GM19395 (cell line): ENCODE measurements at regions not wholly inside any gene's neighbourhood (a gene's known extent, or its start where the extent isn't known, plus 50 kb on each side); places are given as distances from the start of the nearest gene placed in this dataset.

Source experiments
- ATAC-seq: cut with Tn5 transposase; IDR thresholded peaks from one replicate; pipeline ENCODE4 v1.9.1; 2021; ENCODE audit warnings: mild to moderate bottlenecking, moderate library complexity; ENCODE audit not compliant: unreplicated experiment

- ATAC-seq, result no peak
These were observed 449.9 kb downstream of the KLF12 start for GRCh38 chr13:73684286-73684685.

GRCh38 chr13:73683746-73684145 lies 450.5 kb downstream of the KLF12 start:
- no peak for ATAC-seq

GRCh38 chr13:73681779-73682178 lies 452.4 kb downstream of the KLF12 start:
- ATAC-seq, result no peak

- ATAC-seq, result no peak
These were observed 453.2 kb downstream of the KLF12 start for GRCh38 chr13:73681015-73681414.

- ATAC-seq, result no peak
These were observed 457.1 kb downstream of the KLF12 start for GRCh38 chr13:73677048-73677601.

GRCh38 chr13:73676550-73677047 lies 457.6 kb downstream of the KLF12 start:
- ATAC-seq, result no peak

- ATAC-seq, result no peak
These were observed 458.4 kb downstream of the KLF12 start for GRCh38 chr13:73675821-73676220.

GRCh38 chr13:73674570-73674969 lies 459.6 kb downstream of the KLF12 start:
- ATAC-seq, result no peak

- no peak for ATAC-seq
These were observed 460.3 kb downstream of the KLF12 start for GRCh38 chr13:73673931-73674330.

GRCh38 chr13:73672492-73672891 lies 461.7 kb downstream of the KLF12 start:
- ATAC-seq, result no peak

- no peak for ATAC-seq
These were observed 462.5 kb downstream of the KLF12 start for GRCh38 chr13:73671732-73672131.

- ATAC-seq, result no peak
These were observed 463.2 kb downstream of the KLF12 start for GRCh38 chr13:73671011-73671410.

- no peak for ATAC-seq
These were observed 466.4 kb downstream of the KLF12 start for GRCh38 chr13:73667756-73668155.

GRCh38 chr13:73665261-73665660 lies 468.9 kb downstream of the KLF12 start:
- ATAC-seq, result no peak

- ATAC-seq, result no peak
These were observed 469.4 kb downstream of the KLF12 start for GRCh38 chr13:73664851-73665250.

GRCh38 chr13:73662833-73663232 lies 471.4 kb downstream of the KLF12 start:
- ATAC-seq, result no peak

- ATAC-seq, result no peak
These were observed 472.3 kb downstream of the KLF12 start for GRCh38 chr13:73661687-73662425.

- ATAC-seq, result no peak
These were observed 473.1 kb downstream of the KLF12 start for GRCh38 chr13:73661066-73661465.

- no peak for ATAC-seq
These were observed 475.6 kb downstream of the KLF12 start for GRCh38 chr13:73658639-73659038.

- no peak for ATAC-seq
These were observed 476.2 kb downstream of the KLF12 start for GRCh38 chr13:73657821-73658540.

- ATAC-seq, result no peak
These were observed 477.3 kb downstream of the KLF12 start for GRCh38 chr13:73656863-73657262.

GRCh38 chr13:73653688-73654087 lies 480.5 kb downstream of the KLF12 start:
- no peak for ATAC-seq
